HepG2 (cell line): ENCODE measurements at regions not wholly inside any gene's neighbourhood (a gene's known extent, or its start where the extent isn't known, plus 50 kb on each side); places are given as distances from the start of the nearest gene placed in this dataset.

Experiments
- ATAC-seq: fragments of 200-7000 bp; cut with Tn5 transposase; 3 replicates; pipeline ENCODE4 v1.9.1; 2020; ENCODE audit warnings: mild to moderate bottlenecking, moderate library complexity
- BruUV-seq: library from RNA; stranded (reverse); fragments of 400-500 nt; replicated peaks from 2 replicates; lab custom pipeline; 2021; lab: Mats Ljungman, UMichigan
- CTCF ChIA-PET: fragments of 300-600 bp; formaldehyde crosslinking; extraction: SDS; loops from one replicate; lab custom pipeline; 2021; ENCODE audit warnings: low total read pairs, inconsistent platforms, low intra/inter-chr PET ratio; lab: Yijun Ruan, JAX
- POLR2A ChIA-PET: fragments of 350-600 bp; sonication (Branson Sonifier 250); formaldehyde crosslinking; loops from one replicate; lab custom pipeline; 2020; ENCODE audit warnings: antibody characterized with exemption, inconsistent platforms; lab: Yijun Ruan, JAX
- DNase-seq: peaks from one replicate; pipeline ENCODE4 v3.0.0-alpha.2; 2015; ENCODE audit warnings: low spot score
- FAIRE-seq: peaks from 3 replicates; lab custom pipeline; 2011; peaks lifted over from hg19 to GRCh38; lab: Jason Lieb, UNC
- H2AFZ ChIP-seq: one replicate; pipeline ENCODE4 v1.6.1; 2011; ENCODE audit warnings: low read length, inconsistent platforms
- H3K27ac ChIP-seq: fragments of 300-600 bp; 3 replicates; pipeline ENCODE4 v1.8.0; 2011; ENCODE audit warnings: mixed run types, mild to moderate bottlenecking, mixed read lengths, low read length, inconsistent platforms; ENCODE audit not compliant: insufficient read depth; ENCODE audit errors: extremely low read length
- H3K27me3 ChIP-seq, 2 experiments: fragments of 200-600 bp in 1 of 2; 2 replicates in 1 of 2; 3 replicates in 1 of 2; pipeline versions ENCODE4 v1.6.0 to v1.8.0; 2011; ENCODE audit warnings: low read length in 2 of 2, mild to moderate bottlenecking in 2 of 2, moderate library complexity in 2 of 2, inconsistent platforms in 1 of 2; ENCODE audit not compliant: insufficient read depth in 2 of 2, control insufficient read depth in 1 of 2
- H3K36me3 ChIP-seq, 2 experiments: fragments of 200-600 bp in 1 of 2; replicated peaks in 1 of 2; 2 replicates in 1 of 2; 3 replicates in 1 of 2; pipeline versions ENCODE4 v1.5.1 to v1.8.0; 2011; ENCODE audit warnings: low read length in 2 of 2, inconsistent platforms in 1 of 2; ENCODE audit not compliant: insufficient read depth in 2 of 2, control insufficient read depth in 1 of 2
- H3K4me1 ChIP-seq: 2 replicates; pipeline ENCODE4 v1.5.1; 2012; ENCODE audit warnings: low read length, inconsistent platforms; ENCODE audit not compliant: insufficient read depth
- H3K4me2 ChIP-seq: 2 replicates; pipeline ENCODE4 v1.6.0; 2011; ENCODE audit warnings: low read depth, low read length, inconsistent platforms
- H3K4me3 ChIP-seq, 3 experiments: fragments of 200-600 bp in 1 of 3; sonication (generic), shearing (Covaris generic) in 1 of 3; replicated peaks in 1 of 3; 2 replicates each; pipeline ENCODE4 v1.5.1; 2011 to 2016; ENCODE audit warnings: low read length in 3 of 3, inconsistent platforms in 2 of 3, low read depth in 2 of 3, mild to moderate bottlenecking in 2 of 3, control low read depth in 1 of 3, mixed read lengths in 1 of 3; ENCODE audit not compliant: insufficient read depth in 1 of 3
- H3K79me2 ChIP-seq: one replicate; pipeline ENCODE4 v1.6.1; 2011; ENCODE audit warnings: low read length, inconsistent platforms; ENCODE audit not compliant: insufficient read depth
- H3K9ac ChIP-seq: 2 replicates; pipeline ENCODE4 v1.6.0; 2011; ENCODE audit warnings: mild to moderate bottlenecking, low read depth, low read length, inconsistent platforms; ENCODE audit not compliant: insufficient read depth
- H3K9me3 ChIP-seq: 2 replicates; pipeline ENCODE4 v1.5.1; 2012; ENCODE audit warnings: mild to moderate bottlenecking, low read length
- H4K20me1 ChIP-seq: 2 replicates; pipeline ENCODE4 v1.6.0; 2011; ENCODE audit warnings: inconsistent platforms, mild to moderate bottlenecking, low read length, moderate library complexity; ENCODE audit not compliant: insufficient read depth
- SNAPC2 ChIP-seq: sonication (generic); formaldehyde crosslinking; IDR thresholded peaks from 2 replicates; pipeline ENCODE4 v1.8.1; 2022; ENCODE audit warnings: mild to moderate bottlenecking, missing genetic modification reagents
- SPEN ChIP-seq: sonication (generic); formaldehyde crosslinking; IDR thresholded peaks from 2 replicates; pipeline ENCODE4 v1.5.1; 2020; ENCODE audit warnings: low read depth, mild to moderate bottlenecking, missing genetic modification reagents
- TCF12 ChIP-seq, 2 experiments: fragments of 450-650 bp in 1 of 2; sonication (generic) in 1 of 2; formaldehyde crosslinking in 1 of 2; IDR thresholded peaks; 2 replicates each; pipeline versions ENCODE4 v1.6.1 to v1.8.0; 2017 to 2022; ENCODE audit warnings: antibody characterized with exemption in 1 of 2, mild to moderate bottlenecking in 1 of 2, missing genetic modification reagents in 1 of 2, moderate library complexity in 1 of 2
- ZMYM2 ChIP-seq: sonication (generic); formaldehyde crosslinking; IDR thresholded peaks from 2 replicates; pipeline ENCODE4 v1.8.0; 2022; ENCODE audit warnings: mild to moderate bottlenecking, missing genetic modification reagents
- ZNF558 ChIP-seq: sonication (generic); formaldehyde crosslinking; IDR thresholded peaks from 2 replicates; pipeline ENCODE4 v1.9.0; 2022; ENCODE audit warnings: mild to moderate bottlenecking, missing genetic modification reagents, borderline replicate concordance
- ZNF562 ChIP-seq: sonication (generic); formaldehyde crosslinking; IDR thresholded peaks from 2 replicates; pipeline ENCODE4 v1.8.0; 2022; ENCODE audit warnings: missing genetic modification reagents, borderline replicate concordance
- ZNF713 ChIP-seq: sonication (generic); formaldehyde crosslinking; IDR thresholded peaks from 2 replicates; pipeline ENCODE4 v1.4.0; 2020; ENCODE audit warnings: mild to moderate bottlenecking, missing genetic modification reagents
- ZNF776 ChIP-seq: sonication (generic); formaldehyde crosslinking; IDR thresholded peaks from 2 replicates; pipeline ENCODE4 v1.4.0; 2020; ENCODE audit warnings: mild to moderate bottlenecking, missing genetic modification reagents
- WGBS: methylation state at CpG from one replicate; pipeline ENCODE4 v1.1.6; 2017; ENCODE audit warnings: low lambda C conversion rate; 5-methylcytosine and 5-hydroxymethylcytosine counted together
- in situ Hi-C: cut with HindIII; loops from 2 replicates; pipeline ENCODE4 v1.10.0; 2017; ENCODE audit warnings: low pct_unique_long_range_greater_than_20kb; ENCODE audit not compliant: extremely low pct_ligation_motif_present
- intact Hi-C: fragments of 100-400 bp; cut with micrococcal nuclease; formaldehyde crosslinking; loops from one replicate; pipeline ENCODE4 v1.10.0; 2022; ENCODE audit not compliant: unreplicated experiment
- TF ChIP-seq, protein P1 (sequence below): sonication (generic); formaldehyde crosslinking; conservative IDR thresholded peaks from 2 replicates; pipeline ENCODE4 v1.4.0; 2020; ENCODE audit warnings: missing genetic modification reagents

DNA sequence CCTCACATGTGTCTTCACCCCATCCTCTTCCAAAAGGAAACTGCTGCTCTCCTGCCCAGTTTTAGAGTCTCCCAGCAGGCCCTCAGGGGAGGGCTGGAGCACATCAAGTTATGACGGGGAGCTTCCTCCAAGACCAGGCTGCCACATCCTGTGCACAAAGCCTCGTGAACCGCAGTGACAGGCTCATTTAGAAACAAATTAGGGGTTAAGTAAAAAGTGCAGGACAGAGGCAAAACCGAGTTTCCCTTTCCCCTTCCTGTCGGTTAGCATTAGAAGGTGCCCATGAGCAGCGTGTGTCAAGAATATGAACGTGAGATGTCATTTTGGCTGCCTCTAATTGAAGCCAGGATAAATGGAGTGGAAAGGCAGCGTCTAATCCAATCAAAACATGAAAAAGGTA lies 199.7 kb downstream of the ARRDC4 start:
- H3K27ac ChIP-seq = no peak overlapping the region
- H2AFZ ChIP-seq = no peak overlapping the region
- ATAC-seq (no peak), DNase-seq (no peak), FAIRE-seq (no peak)
- H3K9ac ChIP-seq = no peak overlapping the region
- BruUV-seq = no TSS peak
- H3K4me2 ChIP-seq = no peak overlapping the region
- H3K36me3 ChIP-seq = no peaks in the 10 kb centered on the region
- in situ Hi-C loops = no loop called here
- no peaks in the 10 kb centered on the region for H3K4me1 ChIP-seq
- no peak overlapping the region for H3K4me3 ChIP-seq
- TF ChIP-seq ZNF558 (CRISPR knock-in tag) (no peak), SNAPC2 (no peak), ZNF776 (CRISPR knock-in tag) (no peak), TCF12 (IDR thresholded peaks at IDR 0.05) (no peak), TCF12 (CRISPR knock-in tag; IDR thresholded peaks at IDR 0.05) (no peak), ZMYM2 (no peak), ZNF713 (CRISPR knock-in tag) (no peak), SPEN (no peak), ZNF562 (no peak)
- TF ChIP-seq, protein P1, sequence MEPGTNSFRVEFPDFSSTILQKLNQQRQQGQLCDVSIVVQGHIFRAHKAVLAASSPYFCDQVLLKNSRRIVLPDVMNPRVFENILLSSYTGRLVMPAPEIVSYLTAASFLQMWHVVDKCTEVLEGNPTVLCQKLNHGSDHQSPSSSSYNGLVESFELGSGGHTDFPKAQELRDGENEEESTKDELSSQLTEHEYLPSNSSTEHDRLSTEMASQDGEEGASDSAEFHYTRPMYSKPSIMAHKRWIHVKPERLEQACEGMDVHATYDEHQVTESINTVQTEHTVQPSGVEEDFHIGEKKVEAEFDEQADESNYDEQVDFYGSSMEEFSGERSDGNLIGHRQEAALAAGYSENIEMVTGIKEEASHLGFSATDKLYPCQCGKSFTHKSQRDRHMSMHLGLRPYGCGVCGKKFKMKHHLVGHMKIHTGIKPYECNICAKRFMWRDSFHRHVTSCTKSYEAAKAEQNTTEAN (CRISPR knock-in tag) = no peak
- ChIA-PET POLR2A (no interaction called here), CTCF (no interaction called here)
- intact Hi-C loops = no loop called here
- H4K20me1 ChIP-seq = no peaks in the 10 kb centered on the region
- peaks cover 0 to 11% of the 10 kb centered on the region in 2 experiments; a peak in 2 of 5 replicates for H3K27me3 ChIP-seq
- H3K9me3 ChIP-seq = no peaks in the 10 kb centered on the region
- 8% methylated on average over 8 of the region's 8 CpGs for WGBS
- H3K79me2 ChIP-seq = no peaks in the 10 kb centered on the region
